Thyroid gland (tissue), 4 donors: ENCODE measurements at regions not wholly inside any gene's neighbourhood (a gene's known extent, or its start where the extent isn't known, plus 50 kb on each side); places are given as distances from the start of the nearest gene placed in this dataset.

Experiments used
- DNase-seq, 2 donors: peaks; one replicate each; pipeline ENCODE4 v3.0.0-alpha.2; 2019
- H3K27ac ChIP-seq, 3 donors: fragments of 200-600 bp; sonication (generic); 1 replicate in 2 of 3; 2 replicates in 1 of 3; pipeline ENCODE4 v1.5.1; 2016 to 2019; ENCODE audit warnings: mild to moderate bottlenecking in 1 of 3, moderate library complexity in 1 of 3
- H3K27me3 ChIP-seq: fragments of 200-600 bp; sonication (generic); one replicate; pipeline ENCODE4 v1.5.1; 2019
- H3K36me3 ChIP-seq, 2 donors: fragments of 200-600 bp; sonication (generic); one replicate each; pipeline ENCODE4 v1.5.1; 2016 to 2019
- H3K4me1 ChIP-seq, 2 donors: fragments of 200-600 bp; sonication (generic); one replicate each; pipeline ENCODE4 v1.5.1; 2017 to 2019
- H3K4me3 ChIP-seq, 3 donors: fragments of 200-600 bp; sonication (generic); replicated peaks in 1 of 3; 1 replicate in 2 of 3; 2 replicates in 1 of 3; pipeline ENCODE4 v1.5.1; 2016; ENCODE audit warnings: mild to moderate bottlenecking in 1 of 3
- H3K9me3 ChIP-seq: fragments of 200-600 bp; sonication (generic); one replicate; pipeline ENCODE4 v1.5.1; 2017
- CTCF ChIP-seq, 6 experiments: fragments of 200-600 bp in 3 of 6; fragments of 450-650 bp in 3 of 6; sonication (generic) in 3 of 6; IDR thresholded peaks; one replicate each; pipeline ENCODE4 v1.5.1; 2016 to 2019; ENCODE audit warnings: antibody characterized with exemption in 6 of 6, mild to moderate bottlenecking in 2 of 6, inconsistent platforms in 1 of 6, moderate library complexity in 1 of 6
- POLR2A ChIP-seq, 2 donors: fragments of 450-650 bp; IDR thresholded peaks; one replicate each; pipeline ENCODE4 v1.6.1; 2017; ENCODE audit warnings: antibody characterized with exemption in 2 of 2, mild to moderate bottlenecking in 2 of 2, moderate library complexity in 1 of 2
- WGBS, 2 donors: methylation state at CpG; one replicate each; pipeline ENCODE4 v1.1.5; 2017; 5-methylcytosine and 5-hydroxymethylcytosine counted together
- intact Hi-C: fragments of 100-400 bp; cut with DNase I; formaldehyde crosslinking; loops from one replicate; pipeline ENCODE4 v1.15.1; 2023

- Histone ChIP-seq H3K4me1 (no peaks in the 10 kb centered on the region), H3K4me3 (no peak overlapping the region), H3K27ac (no peak overlapping the region), H3K36me3 (no peaks in the 10 kb centered on the region), H3K9me3 (no peaks in the 10 kb centered on the region), H3K27me3 (no peaks in the 10 kb centered on the region)
- 51 to 61% methylated on average over 3 of the region's 3 CpGs for WGBS, 2 donors
- no peak for DNase-seq
- TF ChIP-seq CTCF (IDR thresholded peaks at IDR 0.05) (no peak), POLR2A (IDR thresholded peaks at IDR 0.05) (no peak)
- intact Hi-C loops = no loop called here
Measured at GRCh38 chr16:52095471-52095870, 451.5 kb downstream of the TOX3 start.

GRCh38 chr16:52092126-52092525 is 454.8 kb downstream of the TOX3 start:
- Histone ChIP-seq H3K36me3 (no peaks in the 10 kb centered on the region), H3K4me1 (no peaks in the 10 kb centered on the region), H3K27ac (no peak overlapping the region), H3K9me3 (no peaks in the 10 kb centered on the region), H3K4me3 (no peak overlapping the region), H3K27me3 (no peaks in the 10 kb centered on the region)
- no peak for DNase-seq
- WGBS, 2 donors = 86 to 89% methylated on average over 3 of the region's 3 CpGs
- TF ChIP-seq POLR2A (IDR thresholded peaks at IDR 0.05) = no peak
- no peak for TF ChIP-seq CTCF (IDR thresholded peaks at IDR 0.05)
- intact Hi-C loops = no loop called here

- intact Hi-C loops = no loop called here
- DNase-seq = no peak
- Histone ChIP-seq H3K27ac (no peak overlapping the region), H3K36me3 (no peaks in the 10 kb centered on the region), H3K4me3 (no peak overlapping the region), H3K27me3 (no peaks in the 10 kb centered on the region), H3K9me3 (no peaks in the 10 kb centered on the region), H3K4me1 (no peaks in the 10 kb centered on the region)
- TF ChIP-seq POLR2A (IDR thresholded peaks at IDR 0.05) (no peak), CTCF (IDR thresholded peaks at IDR 0.05) (no peak)
Measured at GRCh38 chr16:52090080-52090479, 456.9 kb downstream of the TOX3 start.

- DNase-seq = no peak
- no peak for TF ChIP-seq CTCF (IDR thresholded peaks at IDR 0.05)
- TF ChIP-seq POLR2A (IDR thresholded peaks at IDR 0.05) = no peak
- Histone ChIP-seq H3K9me3 (no peaks in the 10 kb centered on the region), H3K27ac (no peak overlapping the region), H3K4me1 (no peaks in the 10 kb centered on the region), H3K36me3 (no peaks in the 10 kb centered on the region), H3K27me3 (no peaks in the 10 kb centered on the region), H3K4me3 (no peak overlapping the region)
- intact Hi-C loops = no loop called here
- WGBS, 2 donors = 89 to 97% methylated on average over 1 of the region's 1 CpG
Measured at GRCh38 chr16:52089476-52089875, 457.5 kb downstream of the TOX3 start.

- no peak overlapping the region for H3K4me3 ChIP-seq
- no peaks in the 10 kb centered on the region for H3K4me1 ChIP-seq
- no peak for DNase-seq
- no peaks in the 10 kb centered on the region for H3K36me3 ChIP-seq
- no peaks in the 10 kb centered on the region for H3K27me3 ChIP-seq
- H3K9me3 ChIP-seq = no peaks in the 10 kb centered on the region
- TF ChIP-seq CTCF (IDR thresholded peaks at IDR 0.05) (no peak), POLR2A (IDR thresholded peaks at IDR 0.05) (no peak)
- WGBS, 2 donors = 79 to 89% methylated on average over 1 of the region's 1 CpG
- H3K27ac ChIP-seq = no peak overlapping the region
- intact Hi-C loops = no loop called here
Measured at GRCh38 chr16:52086901-52087300, 460.0 kb downstream of the TOX3 start.
